OCI-LY7 (cell line): ENCODE measurements at regions not wholly inside any gene's neighbourhood (a gene's known extent, or its start where the extent isn't known, plus 50 kb on each side); places are given as distances from the start of the nearest gene placed in this dataset.

Experiments
- BruUV-seq: library from RNA; stranded (reverse); fragments of 400-500 nt; replicated peaks from 2 replicates; lab custom pipeline; 2021; lab: Mats Ljungman, UMichigan
- CTCF ChIA-PET: fragments of 300-600 bp; sonication (Branson Sonifier 250); formaldehyde crosslinking; loops from one replicate; lab custom pipeline; 2022; ENCODE audit warnings: antibody characterized with exemption; ENCODE audit not compliant: unreplicated experiment; lab: Charles Lee
- POLR2A ChIA-PET: fragments of 300-600 bp; sonication (Branson Sonifier 250); formaldehyde crosslinking; loops from one replicate; lab custom pipeline; 2022; ENCODE audit warnings: antibody characterized with exemption; lab: Charles Lee
- DNase-seq: peaks from one replicate; pipeline ENCODE4 v3.0.0-alpha.2; 2015; ENCODE audit warnings: low spot score
- H2AFZ ChIP-seq: fragments of 200-600 bp; sonication (generic), shearing (Covaris generic); 2 replicates; pipeline ENCODE4 v1.6.1; 2014; ENCODE audit warnings: mild to moderate bottlenecking, antibody characterized with exemption, low read length, moderate library complexity
- H3K27ac ChIP-seq: fragments of 200-600 bp; sonication (generic); 2 replicates; pipeline ENCODE4 v1.5.1; 2014; ENCODE audit warnings: mixed run types, low read depth, mild to moderate bottlenecking, moderate library complexity, low read length, inconsistent platforms; ENCODE audit not compliant: poor library complexity, severe bottlenecking
- H3K36me3 ChIP-seq: fragments of 200-600 bp; sonication (generic); 2 replicates; pipeline ENCODE4 v1.6.1; 2014; ENCODE audit warnings: mild to moderate bottlenecking, antibody characterized with exemption, low read length, moderate library complexity, mixed read lengths; ENCODE audit not compliant: insufficient read depth
- H3K4me1 ChIP-seq: fragments of 200-600 bp; sonication (generic); 2 replicates; pipeline ENCODE4 v1.5.1; 2014; ENCODE audit warnings: mild to moderate bottlenecking, low read length; ENCODE audit not compliant: insufficient read depth, poor library complexity, severe bottlenecking
- H3K4me2 ChIP-seq: fragments of 200-600 bp; sonication (generic); 2 replicates; pipeline ENCODE4 v1.6.1; 2014; ENCODE audit warnings: mild to moderate bottlenecking, low read length
- H3K4me3 ChIP-seq: fragments of 200-600 bp; sonication (generic); 2 replicates; pipeline ENCODE4 v1.5.1; 2014; ENCODE audit warnings: mild to moderate bottlenecking, low read depth, low read length; ENCODE audit not compliant: poor library complexity, severe bottlenecking
- H3K79me2 ChIP-seq: fragments of 200-600 bp; sonication (generic); 2 replicates; pipeline ENCODE4 v1.6.1; 2016; ENCODE audit warnings: low read depth, mild to moderate bottlenecking, low read length, moderate library complexity, mixed read lengths; ENCODE audit not compliant: insufficient read depth
- H3K9me2 ChIP-seq: fragments of 200-600 bp; sonication (generic); 2 replicates; pipeline ENCODE4 v1.6.1; 2016; ENCODE audit warnings: mild to moderate bottlenecking, low read length, mixed read lengths; ENCODE audit not compliant: insufficient read depth
- H3K9me3 ChIP-seq: fragments of 200-600 bp; sonication (generic); 2 replicates; pipeline ENCODE4 v1.6.1; 2014; ENCODE audit warnings: mild to moderate bottlenecking, mixed run types, low read length, mixed read lengths
- H4K20me1 ChIP-seq: fragments of 200-600 bp; sonication (generic); 2 replicates; pipeline ENCODE4 v1.6.1; 2014; ENCODE audit warnings: mild to moderate bottlenecking, antibody characterized with exemption, low read length, moderate library complexity, mixed read lengths; ENCODE audit not compliant: insufficient read depth
- EZH2phosphoT487 ChIP-seq: fragments of 200-600 bp; sonication (generic); IDR thresholded peaks from 2 replicates; pipeline ENCODE4 v1.6.1; 2018; ENCODE audit warnings: low read depth, borderline replicate concordance, mild to moderate bottlenecking, mixed run types, antibody characterized with exemption, low read length, moderate library complexity, mixed read lengths
- intact Hi-C: fragments of 100-400 bp; cut with micrococcal nuclease; formaldehyde crosslinking; loops from one replicate; pipeline ENCODE4 v1.10.0; 2022; ENCODE audit not compliant: unreplicated experiment
- TF ChIP-seq, protein P1 (sequence below): fragments of 200-600 bp; sonication (generic); conservative IDR thresholded peaks from 2 replicates; pipeline ENCODE4 v1.5.1; 2014; ENCODE audit warnings: mild to moderate bottlenecking, antibody characterized with exemption, low read length, moderate library complexity, mixed read lengths

DNA sequence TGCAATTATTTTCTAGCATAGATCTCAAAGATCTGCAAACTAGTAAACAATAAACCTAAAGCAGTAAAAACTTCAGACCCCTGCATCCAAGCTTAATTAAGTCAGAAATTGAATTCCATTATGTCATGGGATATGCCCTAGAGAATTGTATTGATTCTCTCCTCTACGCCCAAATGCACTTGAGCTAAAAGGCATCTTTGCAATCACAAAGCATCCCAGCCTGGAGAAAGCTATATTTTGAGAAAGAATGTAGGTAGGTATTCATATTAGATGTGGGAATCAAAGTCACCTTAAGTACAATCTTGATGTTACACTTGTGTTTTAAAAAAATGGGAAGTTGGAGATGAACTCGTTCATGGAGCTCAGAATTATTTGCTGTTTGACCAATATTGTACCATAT, 386.7 kb downstream of the ADAMTS20 start:
- Histone ChIP-seq H4K20me1 (no peaks in the 10 kb centered on the region), H3K4me3 (no peak overlapping the region), H3K4me2 (no peak overlapping the region), H2AFZ (no peak overlapping the region), H3K9me2 (no peaks in the 10 kb centered on the region), H3K79me2 (no peaks in the 10 kb centered on the region), H3K9me3 (no peaks in the 10 kb centered on the region), H3K27ac (no peak overlapping the region), H3K36me3 (no peaks in the 10 kb centered on the region), H3K4me1 (no peaks in the 10 kb centered on the region)
- ChIA-PET POLR2A (interaction anchor here (1.1 to 1.3 kb wide), 2 partner anchors 85 to 117 kb away, joined by 3 read pairs; no protein-coding TSS in a partner anchor), CTCF (no interaction called here)
- DNase-seq, result no peak
- no peak for TF ChIP-seq EZH2phosphoT487
- TF ChIP-seq, protein P1, sequence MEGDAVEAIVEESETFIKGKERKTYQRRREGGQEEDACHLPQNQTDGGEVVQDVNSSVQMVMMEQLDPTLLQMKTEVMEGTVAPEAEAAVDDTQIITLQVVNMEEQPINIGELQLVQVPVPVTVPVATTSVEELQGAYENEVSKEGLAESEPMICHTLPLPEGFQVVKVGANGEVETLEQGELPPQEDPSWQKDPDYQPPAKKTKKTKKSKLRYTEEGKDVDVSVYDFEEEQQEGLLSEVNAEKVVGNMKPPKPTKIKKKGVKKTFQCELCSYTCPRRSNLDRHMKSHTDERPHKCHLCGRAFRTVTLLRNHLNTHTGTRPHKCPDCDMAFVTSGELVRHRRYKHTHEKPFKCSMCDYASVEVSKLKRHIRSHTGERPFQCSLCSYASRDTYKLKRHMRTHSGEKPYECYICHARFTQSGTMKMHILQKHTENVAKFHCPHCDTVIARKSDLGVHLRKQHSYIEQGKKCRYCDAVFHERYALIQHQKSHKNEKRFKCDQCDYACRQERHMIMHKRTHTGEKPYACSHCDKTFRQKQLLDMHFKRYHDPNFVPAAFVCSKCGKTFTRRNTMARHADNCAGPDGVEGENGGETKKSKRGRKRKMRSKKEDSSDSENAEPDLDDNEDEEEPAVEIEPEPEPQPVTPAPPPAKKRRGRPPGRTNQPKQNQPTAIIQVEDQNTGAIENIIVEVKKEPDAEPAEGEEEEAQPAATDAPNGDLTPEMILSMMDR, result no peak
- BruUV-seq, result no TSS peak
- intact Hi-C loops, result no loop called here

DNA sequence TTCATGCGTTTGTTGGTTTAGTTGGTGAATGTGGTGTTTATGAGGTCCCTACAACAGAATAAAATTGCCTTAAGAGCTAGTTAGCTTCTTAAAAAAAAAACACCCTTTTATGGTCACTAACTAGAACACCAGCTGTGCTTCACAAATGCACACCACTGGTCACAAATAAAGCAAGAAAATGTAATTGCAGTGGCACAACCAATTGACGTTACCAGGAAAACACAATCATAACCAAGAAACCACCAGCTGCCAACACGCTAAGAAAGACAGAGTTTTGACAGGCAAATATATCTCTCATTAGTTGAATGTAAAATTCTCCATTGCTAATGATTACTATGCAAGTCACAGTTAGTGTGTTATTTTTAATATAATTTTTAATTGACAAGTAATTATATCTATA, 389.9 kb downstream of the ADAMTS20 start:
- Histone ChIP-seq H3K4me1 (no peaks in the 10 kb centered on the region), H3K9me3 (no peaks in the 10 kb centered on the region), H3K4me3 (no peak overlapping the region), H3K27ac (no peak overlapping the region), H2AFZ (no peak overlapping the region), H4K20me1 (no peaks in the 10 kb centered on the region), H3K36me3 (no peaks in the 10 kb centered on the region), H3K9me2 (no peaks in the 10 kb centered on the region), H3K4me2 (no peak overlapping the region), H3K79me2 (no peaks in the 10 kb centered on the region)
- no TSS peak for BruUV-seq
- CTCF ChIA-PET, result no interaction called here
- no peak for TF ChIP-seq EZH2phosphoT487
- TF ChIP-seq, protein P1, result no peak
- intact Hi-C loops, result no loop called here
- no peak for DNase-seq
- POLR2A ChIA-PET, result interaction anchor here (0.6 to 0.7 kb wide), 2 partner anchors 149 to 170 kb away, joined by 3 read pairs; no protein-coding TSS in a partner anchor

DNA sequence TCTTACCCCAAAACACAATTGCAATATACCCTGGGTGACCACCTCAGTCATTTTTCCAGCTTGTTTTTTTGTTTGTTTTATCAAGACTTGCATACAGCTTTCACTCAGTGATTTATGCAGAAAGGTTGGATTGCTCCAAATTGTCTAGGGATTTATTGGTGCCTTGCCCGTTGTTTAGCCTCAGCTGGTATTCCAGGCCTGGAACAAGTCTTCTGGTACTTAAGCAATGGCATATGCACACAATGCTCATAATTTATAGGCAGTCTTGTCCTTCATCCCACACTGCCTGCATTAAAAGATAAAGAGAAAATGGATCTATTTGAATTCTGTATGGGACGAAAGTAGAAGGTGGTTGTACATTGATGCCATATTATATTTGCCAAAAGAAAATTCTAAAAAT, 392.5 kb downstream of the ADAMTS20 start:
- Histone ChIP-seq H3K4me2 (no peak overlapping the region), H3K9me3 (no peaks in the 10 kb centered on the region), H3K27ac (no peak overlapping the region), H3K4me3 (no peak overlapping the region), H3K36me3 (no peaks in the 10 kb centered on the region), H3K9me2 (no peaks in the 10 kb centered on the region), H3K4me1 (no peaks in the 10 kb centered on the region), H2AFZ (no peak overlapping the region), H3K79me2 (no peaks in the 10 kb centered on the region), H4K20me1 (no peaks in the 10 kb centered on the region)
- no TSS peak for BruUV-seq
- DNase-seq, result no peak
- ChIA-PET POLR2A (interaction anchor here (0.7 kb wide), 1 partner anchor 12 kb away, joined by 3 read pairs; no protein-coding TSS in a partner anchor), CTCF (no interaction called here)
- intact Hi-C loops, result no loop called here
- no peak for TF ChIP-seq EZH2phosphoT487
